Amniotic epithelial cell (primary cell): ENCODE measurements at regions not wholly inside any gene's neighbourhood (a gene's known extent, or its start where the extent isn't known, plus 50 kb on each side); places are given as distances from the start of the nearest gene placed in this dataset.
A peak's percentile ranks its signal among the peaks of the same experiment; 100 is the strongest.

Source experiments
- DNase-seq: peaks from one replicate; pipeline ENCODE4 v3.0.0-alpha.2; 2010; ENCODE audit warnings: low read depth

DNA sequence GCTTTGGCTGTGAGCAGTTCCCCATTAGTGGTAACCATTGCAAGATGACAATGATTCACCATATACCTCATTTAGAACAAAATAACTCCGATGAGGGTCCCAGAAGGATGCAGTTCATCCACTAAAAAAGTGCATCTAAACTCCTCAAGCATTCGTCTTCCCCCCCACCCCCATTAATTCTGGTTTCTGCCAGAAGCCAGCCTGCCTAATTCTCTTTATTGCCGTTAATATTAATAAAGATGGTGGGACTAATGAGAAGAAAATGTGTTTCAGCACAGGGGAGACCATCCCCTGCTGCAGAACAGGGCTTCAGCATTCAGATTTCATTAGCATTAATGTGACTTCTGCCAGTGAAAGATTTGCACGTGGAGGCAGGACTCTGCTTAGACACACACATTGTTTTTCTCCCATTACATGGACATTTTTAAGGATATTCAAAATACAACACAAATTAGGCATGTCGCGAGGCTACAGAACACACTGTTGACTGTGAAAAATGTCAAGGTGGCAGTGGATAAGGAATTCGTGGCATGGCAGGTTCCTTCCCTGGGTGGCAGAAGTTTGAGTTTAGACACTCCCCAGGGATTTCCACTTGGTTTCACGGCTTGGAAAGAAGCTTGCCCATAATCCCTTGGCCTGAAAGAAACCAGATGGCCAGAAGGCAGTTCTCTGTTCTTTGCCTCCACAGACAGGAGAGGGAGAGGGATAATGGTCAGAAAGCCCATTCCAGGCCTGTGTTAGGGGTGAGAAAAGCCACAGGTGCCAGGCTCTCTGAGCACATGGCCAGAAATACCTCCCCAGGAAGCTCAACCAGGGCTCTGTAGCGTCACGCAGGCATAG is 236.5 kb downstream of the FOXO1 start:
- peak; percentile 68 for DNase-seq

DNA sequence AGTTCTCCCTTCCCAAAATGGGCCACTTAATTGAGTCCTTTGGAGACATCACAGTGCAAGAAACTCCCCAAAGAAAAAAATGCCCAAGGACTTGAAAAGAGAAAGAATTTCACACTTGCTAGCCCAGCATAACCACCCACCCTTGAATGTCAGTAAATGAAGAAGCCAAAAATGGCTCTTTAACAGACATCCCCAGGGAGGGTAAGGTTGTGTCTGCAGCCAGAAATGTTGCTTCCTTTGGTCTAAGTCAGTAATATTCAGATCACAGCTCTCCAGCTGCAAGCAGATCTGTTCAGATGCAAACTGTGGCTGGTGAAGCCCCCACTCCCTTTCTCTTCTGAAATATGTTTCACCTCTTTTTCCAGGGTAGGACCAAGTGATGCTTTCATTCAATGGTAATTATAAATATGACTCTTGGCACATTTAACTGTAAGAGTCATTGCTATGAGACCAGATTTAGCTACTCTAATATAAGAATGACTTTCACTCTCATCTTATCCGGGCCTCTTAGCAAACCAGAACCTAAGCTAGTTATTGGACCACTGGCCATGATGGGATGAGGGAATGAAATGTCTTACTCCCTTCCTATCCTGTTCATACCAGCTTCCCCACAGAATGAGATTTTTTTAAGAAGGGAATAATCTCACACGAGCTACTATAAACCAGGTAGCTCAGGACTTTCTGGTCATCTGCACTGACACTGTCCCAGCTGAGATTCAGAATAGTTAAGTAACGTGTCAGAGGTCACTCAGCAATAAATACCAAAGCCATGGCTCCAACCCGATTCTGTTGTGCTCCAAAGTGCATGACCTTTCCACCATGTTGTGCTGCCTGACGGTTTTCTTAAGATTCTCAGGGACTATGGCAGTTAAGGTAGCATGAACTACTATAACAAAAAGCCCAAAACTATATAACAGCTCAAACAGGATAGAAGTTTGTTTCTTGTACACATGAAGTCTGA is 234.1 kb downstream of the FOXO1 start:
- no peak for DNase-seq

DNA sequence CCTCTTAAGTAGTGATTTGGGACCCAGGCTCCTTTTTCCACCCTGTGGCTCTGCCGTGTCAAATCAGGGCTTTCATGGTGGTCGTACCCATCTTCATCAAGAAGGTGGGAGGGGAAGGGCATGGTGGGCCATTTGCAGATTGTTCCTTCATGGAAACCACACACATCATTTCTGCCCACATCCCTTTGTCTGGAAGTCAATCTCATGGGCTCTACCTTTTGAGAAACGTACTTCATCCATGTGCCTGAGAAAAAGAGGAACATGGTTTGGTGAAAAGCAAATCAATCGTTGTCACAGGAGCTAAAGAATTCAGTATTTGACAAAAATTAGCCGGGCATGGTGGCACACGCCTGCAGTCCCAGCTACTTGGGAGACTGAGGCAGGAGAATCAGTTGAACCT is 233.4 kb downstream of the FOXO1 start:
- DNase-seq, result no peak

DNA sequence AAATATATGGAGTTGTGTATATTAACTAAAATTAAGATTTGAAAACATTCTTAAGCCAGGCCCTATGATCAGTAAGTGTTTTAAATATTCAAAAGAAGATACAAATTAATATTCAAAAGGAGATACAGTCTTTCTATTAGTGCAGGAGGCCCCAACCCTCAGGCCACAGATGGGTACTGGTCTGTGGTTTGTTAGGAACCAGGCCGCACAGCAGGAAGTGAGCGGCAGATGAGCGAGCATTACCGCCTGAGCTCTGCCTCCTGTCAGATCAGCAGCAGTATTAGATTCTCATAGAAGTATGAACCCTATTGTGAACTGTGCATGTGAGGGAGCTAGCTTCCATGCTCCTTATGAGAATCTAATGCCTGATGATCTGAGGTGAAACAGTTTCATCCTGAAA is 232.9 kb downstream of the FOXO1 start:
- DNase-seq, result no peak

DNA sequence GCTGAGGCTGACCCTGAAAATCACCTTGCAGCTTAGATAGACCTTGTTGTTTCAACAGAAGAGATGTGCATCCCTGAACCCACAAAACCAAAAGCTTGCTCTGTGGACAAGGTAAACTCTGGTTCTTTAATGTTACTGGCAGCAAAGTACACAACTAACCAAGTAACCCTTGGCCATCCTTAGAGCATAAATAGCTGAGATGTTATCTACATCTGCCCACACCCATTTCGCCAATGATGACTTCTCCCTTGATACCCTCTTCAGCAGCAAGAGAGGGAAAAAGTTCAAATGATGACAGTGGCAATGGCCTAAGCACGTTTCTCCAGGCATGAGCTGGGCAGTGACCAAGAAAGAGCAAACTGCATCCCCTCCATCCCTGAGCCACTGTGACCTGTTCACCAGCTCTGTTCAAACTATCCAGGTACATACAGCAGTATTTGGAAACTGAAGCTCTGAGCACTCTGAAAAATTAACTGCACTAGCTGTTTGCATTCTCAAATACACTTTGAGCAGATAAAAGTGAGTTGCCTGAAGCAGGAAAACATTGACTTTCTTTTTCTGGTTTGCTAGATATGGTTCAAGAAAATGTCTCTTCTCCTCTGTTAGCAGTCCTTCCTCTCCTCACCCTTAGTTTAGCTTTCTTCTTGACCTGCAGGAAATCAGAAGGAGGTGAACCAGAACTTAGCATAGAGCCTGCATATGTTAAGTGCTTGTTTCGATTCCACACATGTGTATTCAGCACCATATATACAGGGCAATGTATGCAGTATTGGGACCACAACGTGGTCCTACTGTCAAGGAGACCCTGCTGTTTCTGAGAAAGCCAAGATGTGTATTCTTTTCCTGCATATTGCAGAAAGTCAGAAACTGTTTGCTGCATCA is 231.7 kb downstream of the FOXO1 start:
- DNase-seq, result no peak

DNA sequence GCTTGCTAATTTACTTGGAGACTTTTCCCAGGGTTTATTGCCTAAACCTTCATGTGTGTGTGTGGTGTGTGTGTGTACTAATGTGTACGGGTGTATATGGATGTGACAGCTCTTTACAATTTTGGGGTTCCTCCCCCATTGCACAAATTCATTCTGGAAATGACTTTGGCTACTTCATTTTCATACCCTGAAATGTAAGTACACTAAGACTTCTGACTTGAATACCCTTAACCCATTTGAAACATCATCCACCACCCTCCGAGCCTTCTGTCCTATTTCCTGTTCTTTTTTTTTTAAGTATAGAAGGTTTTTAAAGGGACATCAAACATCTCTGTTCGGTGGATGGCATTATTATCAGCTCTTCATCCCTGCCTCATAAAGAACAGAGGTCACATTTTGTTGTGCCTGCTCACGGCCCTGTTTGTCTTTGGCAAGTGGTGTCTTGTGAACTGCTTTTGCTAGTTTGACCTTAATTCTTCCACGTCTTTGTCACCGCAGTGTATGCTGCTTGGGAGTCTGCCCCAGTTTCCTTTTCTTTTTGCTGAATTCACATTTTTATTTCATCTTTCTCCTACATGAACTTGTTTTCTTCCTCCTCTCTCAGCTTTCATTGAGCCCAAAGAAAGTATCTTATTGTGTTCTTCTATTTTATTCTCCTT is 228.3 kb downstream of the FOXO1 start:
- DNase-seq, result no peak

DNA sequence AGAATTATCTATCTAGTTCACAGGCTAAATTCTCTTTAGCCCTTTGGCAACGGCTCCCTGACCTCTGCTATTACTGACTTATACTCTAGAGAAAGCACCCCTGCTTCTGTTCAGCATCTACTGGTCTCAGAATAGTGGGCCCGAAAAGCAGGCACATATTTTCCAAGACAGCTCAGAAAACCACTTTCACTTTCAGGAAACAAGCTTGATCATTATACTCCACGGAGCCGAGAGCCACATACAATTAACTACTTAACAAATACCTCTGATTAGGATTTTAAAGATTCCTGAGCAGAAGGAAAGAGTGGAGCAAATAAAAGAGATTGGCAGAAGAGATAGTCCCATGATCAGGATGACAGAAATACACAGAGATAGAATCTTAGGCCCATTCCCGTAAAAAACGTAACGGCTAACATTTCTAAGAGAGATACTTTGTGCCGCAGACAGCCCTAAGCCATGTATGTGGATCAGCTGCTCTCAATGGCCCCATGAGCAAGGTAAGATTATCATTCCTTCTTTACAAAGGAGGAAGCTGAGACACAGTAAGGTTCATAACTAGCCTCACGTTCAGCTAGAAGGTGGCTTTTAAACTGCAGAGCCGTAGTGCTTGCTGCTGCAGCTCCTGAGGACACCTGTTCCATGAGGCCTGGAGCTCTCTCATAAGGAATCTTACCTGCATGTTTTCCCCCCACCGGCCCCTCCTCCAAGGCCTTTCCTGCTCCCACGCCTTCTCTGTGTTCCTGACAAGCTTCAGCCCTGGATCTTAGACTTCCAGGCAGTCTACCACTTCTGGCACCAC is 227.2 kb downstream of the FOXO1 start:
- peak; percentile 71 for DNase-seq

DNA sequence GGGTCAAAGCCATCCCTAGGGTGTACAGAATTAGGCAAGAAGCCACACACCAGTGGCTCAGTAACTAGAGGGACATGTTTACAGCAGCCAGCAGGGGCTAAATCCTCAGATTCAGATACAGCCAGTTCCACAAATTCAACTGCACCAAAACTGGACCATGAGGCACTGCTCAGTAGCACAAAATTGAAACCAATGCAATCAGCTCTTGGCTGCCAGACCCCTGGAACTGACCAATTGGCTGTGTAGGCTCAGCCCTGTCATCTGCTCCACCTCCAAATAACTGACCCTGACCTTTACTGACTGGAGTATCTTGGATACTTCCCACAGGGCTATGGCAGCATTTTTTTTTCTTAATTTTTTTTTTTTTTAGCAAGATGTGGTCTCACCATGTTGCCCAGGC is 226.5 kb downstream of the FOXO1 start:
- no peak for DNase-seq

DNA sequence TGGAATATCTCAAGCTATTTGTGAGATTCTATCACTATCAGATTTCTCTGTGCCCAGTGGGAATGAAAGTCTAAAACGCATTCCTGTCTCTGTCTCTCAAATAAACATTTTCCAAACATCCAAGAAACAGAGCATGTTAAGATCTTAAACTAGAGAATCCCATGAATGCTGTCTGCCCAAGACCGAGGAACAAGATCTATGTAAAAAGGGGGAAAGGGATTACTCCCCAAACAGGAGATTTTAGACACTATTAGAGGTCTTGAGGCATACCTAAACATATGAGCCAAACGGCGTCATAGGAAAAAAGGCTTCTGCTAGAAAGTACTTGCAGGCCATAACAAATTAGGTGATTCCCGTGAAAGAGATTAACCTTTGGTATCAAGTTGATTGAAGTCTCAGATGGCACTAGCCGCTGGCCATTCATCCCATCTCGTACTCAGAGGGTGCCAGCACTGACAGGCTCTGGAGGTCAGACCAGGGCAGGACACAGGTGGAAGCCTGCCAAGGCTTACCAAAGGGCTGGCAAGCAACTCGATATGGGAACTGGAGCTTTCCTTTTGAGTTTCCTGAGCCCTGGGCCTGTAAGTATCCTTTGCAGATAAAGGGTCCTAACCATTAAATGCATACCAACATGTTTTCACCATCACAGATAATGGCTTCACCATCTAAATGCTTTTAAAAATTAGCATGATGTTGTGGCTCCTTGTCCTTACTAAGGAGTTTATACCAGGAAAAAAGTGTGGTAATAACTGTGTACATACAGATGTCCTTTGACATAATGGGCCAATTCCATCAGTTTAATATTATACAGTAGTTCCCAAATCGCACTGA is 225.2 kb downstream of the FOXO1 start:
- peak; percentile 64 for DNase-seq

DNA sequence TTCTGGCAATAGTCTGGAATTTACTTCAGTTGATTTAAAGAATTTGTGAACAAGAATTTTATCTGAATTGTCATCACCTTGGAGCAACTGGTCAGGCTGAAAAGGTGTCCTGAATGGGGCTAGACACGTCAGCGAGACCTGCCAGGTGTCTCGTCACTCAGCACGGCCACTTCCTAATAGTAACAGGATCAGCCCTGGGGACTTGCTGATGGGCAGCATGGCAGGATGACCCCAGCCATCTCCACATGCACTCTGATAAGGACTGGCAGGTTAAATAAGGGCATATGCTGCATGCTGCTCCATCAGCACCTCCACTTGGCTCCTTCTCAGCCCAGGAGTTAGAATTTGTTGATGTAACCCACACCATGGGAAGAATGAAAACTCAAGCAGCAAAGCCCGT is 224.2 kb downstream of the FOXO1 start:
- no peak for DNase-seq

DNA sequence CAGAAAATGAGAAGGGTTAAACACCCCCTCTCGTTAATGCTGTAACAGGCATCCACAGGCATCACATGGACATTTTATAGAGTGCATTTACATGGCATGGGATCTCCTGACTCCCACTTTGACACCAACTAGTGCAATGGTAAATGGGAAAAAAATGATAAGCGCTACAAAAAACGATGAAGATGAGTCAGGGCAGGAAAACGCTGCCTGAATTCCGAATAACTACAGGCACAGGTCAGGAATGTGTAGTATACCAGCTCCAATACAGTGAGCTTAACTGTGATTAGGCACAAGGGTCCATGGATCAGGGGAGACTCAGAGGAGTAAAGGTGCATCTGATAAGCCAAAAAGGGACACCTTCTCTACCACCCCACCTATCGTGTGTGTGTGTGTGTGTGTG is 223.6 kb downstream of the FOXO1 start:
- peak; percentile 63 for DNase-seq

DNA sequence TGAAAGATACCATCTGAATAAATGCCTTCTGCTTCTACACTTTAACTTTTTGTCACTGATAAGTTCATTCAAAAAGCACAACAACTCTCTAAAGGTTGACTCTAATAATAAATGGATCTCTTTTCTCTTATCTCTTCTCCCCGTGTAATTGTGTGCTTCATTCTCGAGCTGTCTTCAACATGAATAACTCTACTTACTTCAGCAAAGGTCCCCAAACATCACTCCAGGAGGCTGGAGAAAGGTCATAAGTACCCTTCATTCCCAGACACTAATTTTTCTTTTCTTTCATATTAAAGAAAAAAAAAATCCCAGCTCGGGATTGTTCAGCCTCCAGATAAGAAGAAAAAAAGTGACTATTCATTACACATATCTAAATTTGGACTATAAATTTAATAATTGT is 222.2 kb downstream of the FOXO1 start:
- no peak for DNase-seq

DNA sequence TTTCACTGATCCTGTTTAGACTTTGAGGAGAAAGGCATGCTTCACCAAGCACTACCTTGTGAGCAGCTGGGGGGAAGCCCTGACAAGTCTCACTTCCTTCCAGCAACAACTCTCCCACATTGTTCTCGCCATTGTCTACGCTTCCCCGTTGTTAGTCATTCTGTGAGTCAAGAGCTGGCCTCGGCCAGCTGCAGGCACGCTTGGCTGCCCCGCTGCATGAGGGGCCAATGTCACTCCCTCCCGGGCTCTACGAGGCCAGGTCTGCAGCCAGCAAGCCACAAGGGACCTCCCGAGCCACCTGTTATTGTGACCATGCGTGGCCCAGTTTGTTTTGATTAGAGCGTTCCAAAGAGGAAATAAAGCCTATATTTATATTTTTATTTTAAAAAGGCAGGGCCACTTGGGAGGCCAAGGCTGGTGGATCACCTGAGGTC is 220.9 kb downstream of the FOXO1 start:
- DNase-seq, result peak; percentile 27

DNA sequence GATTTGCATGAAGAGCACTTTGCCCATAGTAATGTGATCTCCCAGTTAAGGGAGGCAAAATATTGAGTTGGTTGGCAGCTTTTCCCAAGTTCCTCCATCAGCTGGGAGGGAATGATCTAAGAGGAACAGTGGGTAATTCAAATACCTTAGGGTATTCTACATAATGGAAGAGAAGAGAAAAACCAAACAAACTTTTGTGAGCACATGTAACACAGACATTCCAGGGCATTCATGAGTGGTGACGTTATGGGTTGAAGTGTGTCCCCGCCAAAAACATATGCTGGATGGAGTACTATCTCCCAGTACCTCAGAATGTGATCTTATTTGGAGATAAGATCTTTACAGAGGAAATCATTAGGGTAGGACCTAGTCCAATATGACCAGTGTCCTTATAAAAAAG is 220.1 kb downstream of the FOXO1 start:
- DNase-seq, result no peak

DNA sequence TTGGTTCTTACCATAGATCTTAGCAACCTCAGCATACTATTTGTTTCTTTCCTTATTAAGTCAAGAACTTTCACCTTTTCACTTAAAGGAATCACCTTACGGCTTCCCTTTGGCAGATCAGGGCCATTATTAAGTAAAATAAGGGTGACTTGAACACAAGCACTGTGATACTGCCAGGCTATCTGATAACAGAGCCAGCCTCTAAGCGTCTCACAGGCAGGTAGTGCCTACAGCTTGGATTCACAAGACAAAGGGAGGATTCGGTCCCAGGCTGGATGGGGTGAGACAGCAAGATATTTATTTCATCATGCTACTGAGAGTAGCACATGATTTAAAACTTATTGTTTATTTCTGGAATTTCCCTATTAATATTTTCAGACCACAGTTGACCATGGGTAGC is 218.6 kb downstream of the FOXO1 start:
- no peak for DNase-seq

DNA sequence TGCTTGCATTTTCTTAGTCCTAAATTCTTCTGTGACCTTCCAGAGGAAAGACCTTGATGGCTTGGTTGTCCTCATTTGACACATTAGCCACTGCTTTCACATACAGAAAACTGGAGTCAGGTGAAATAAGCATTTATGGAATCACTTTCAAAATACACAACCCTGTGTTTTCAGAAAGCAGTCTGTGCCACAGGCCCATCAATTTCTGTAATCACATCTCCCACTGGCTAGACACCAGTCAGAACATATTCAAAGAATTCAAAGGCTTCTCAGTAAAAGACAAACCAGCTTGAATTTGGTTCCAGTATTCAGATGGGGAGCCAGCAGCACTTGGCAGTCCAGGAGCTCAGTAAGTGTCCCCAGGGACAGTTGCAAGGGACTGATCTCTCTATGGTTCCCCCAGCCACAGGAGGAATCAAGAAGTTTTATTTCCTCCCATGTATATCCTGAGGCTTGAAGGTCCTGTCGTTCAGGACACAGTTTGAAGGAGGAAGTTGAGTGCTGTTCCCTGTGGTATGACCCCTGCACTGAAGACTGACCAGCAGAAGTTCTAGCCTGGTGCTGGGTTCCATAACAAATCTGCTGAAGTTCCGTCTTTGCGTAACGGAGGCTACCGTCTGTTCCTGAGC is 214.3 kb downstream of the FOXO1 start:
- no peak for DNase-seq

DNA sequence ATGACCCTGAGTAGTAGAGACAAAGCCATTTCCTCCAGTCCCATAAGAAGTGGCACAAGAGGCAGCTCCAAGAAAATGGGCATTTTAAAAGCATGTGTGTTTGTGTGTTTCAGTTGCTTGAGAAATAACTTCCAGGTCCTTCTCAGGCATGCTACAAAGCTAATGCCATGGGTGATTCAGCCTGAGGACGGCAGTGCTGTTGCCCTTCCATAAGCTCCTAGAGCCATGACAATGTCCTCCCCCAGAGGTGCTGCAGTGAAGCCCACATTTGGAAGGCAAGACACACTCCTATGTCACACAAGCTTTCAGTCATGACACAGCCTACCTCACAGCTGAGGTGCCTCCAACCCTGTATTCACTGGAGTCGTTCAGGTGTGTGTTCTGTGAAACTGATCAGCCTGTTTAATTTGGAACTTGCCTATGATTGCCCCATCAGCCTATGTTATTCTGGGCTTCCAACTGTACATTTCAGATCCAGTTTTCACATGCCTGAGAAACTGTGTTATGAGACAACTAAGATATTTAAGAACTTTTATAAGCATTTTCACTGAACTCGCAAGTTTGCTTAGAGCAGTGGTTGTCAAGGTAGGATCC is 213.6 kb downstream of the FOXO1 start:
- no peak for DNase-seq

DNA sequence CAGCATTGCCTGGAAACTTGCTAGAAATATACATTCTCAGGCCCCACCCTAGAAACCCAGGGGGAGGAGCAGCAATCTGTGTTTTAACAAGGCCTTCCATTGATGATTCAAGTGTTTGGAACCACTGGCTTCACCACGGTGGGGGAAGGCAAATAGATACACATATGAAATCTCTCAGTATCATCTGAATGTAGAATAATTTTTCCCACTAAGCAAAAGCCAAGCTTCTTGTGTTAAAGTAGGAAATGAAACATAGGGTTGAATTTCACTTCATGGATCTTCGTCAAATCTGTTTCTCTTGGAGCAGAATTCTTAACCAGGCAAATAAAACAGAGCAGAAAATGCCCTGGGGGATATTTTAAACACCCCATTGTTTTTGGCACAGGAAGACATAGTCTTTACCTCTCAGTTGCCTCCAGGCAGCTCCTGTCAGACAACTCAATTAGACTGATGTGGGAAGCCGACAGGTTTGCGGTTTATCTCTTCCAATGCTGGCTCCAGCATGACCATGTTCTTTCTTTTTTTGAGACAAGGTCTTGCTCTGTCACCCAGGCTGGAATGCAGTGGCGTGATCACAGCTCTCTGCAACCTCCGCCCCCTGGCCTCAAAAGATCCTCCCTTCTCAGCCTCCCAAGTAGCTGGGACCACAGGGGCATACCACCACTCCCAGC is 213.0 kb downstream of the FOXO1 start:
- peak; percentile 44 for DNase-seq
